ENCODE measurements at regions not wholly inside any gene's neighbourhood (a gene's known extent, or its start where the extent isn't known, plus 50 kb on each side); places are given as distances from the start of the nearest gene placed in this dataset.
"Not testable (repeated sequence)": the region's sequence is repeated elsewhere in the genome, so short reads cannot be mapped to it uniquely, and the experiment has no call there.

- DNase-seq, result no peak
Observed at GRCh38 chr16:17983114-17983513, 353.4 kb downstream of the NPIPA8 start.

GRCh38 chr16:17977260-17977659 lies 359.3 kb downstream of the NPIPA8 start:
- DNase-seq, result no peak

- DNase-seq, result no peak
Observed at GRCh38 chr16:17972460-17972943, 364.0 kb downstream of the NPIPA8 start.

- DNase-seq, result no peak
Observed at GRCh38 chr16:17970816-17971331, 365.7 kb downstream of the NPIPA8 start.

- no peak for DNase-seq
Observed at GRCh38 chr16:17970157-17970765, 366.3 kb downstream of the NPIPA8 start.

GRCh38 chr16:17965133-17965900 lies 371.2 kb downstream of the NPIPA8 start:
- no peak for DNase-seq

- no peak for DNase-seq
Observed at GRCh38 chr16:17964196-17964595, 372.3 kb downstream of the NPIPA8 start.

- no peak for DNase-seq
Observed at GRCh38 chr16:17963185-17963836, 373.2 kb downstream of the NPIPA8 start.

- DNase-seq, result no peak
Observed at GRCh38 chr16:17962726-17963125, 373.8 kb downstream of the NPIPA8 start.

- DNase-seq, result not testable (repeated sequence)
Observed at GRCh38 chr16:17961822-17962221, 374.7 kb downstream of the NPIPA8 start.

GRCh38 chr16:17951378-17951777 lies 385.2 kb downstream of the NPIPA8 start:
- DNase-seq, result no peak

GRCh38 chr16:17949982-17950250 lies 386.6 kb downstream of the NPIPA8 start:
- DNase-seq, result no peak

GRCh38 chr16:17949141-17949981 lies 387.2 kb downstream of the NPIPA8 start:
- DNase-seq, result no peak

- DNase-seq, result no peak
Observed at GRCh38 chr16:17947637-17948036, 388.9 kb downstream of the NPIPA8 start.

- DNase-seq, result no peak
Observed at GRCh38 chr16:17947165-17947564, 389.4 kb downstream of the NPIPA8 start.

GRCh38 chr16:17945080-17945601 lies 391.4 kb downstream of the NPIPA8 start:
- DNase-seq, result no peak

GRCh38 chr16:17944345-17944744 lies 392.2 kb downstream of the NPIPA8 start:
- no peak for DNase-seq

- no peak for DNase-seq
Observed at GRCh38 chr16:17942067-17942466, 394.5 kb downstream of the NPIPA8 start.

GRCh38 chr16:17940584-17941364 lies 395.8 kb downstream of the NPIPA8 start:
- DNase-seq, result no peak

GRCh38 chr16:17939723-17940122 lies 396.8 kb downstream of the NPIPA8 start:
- DNase-seq, result no peak

GRCh38 chr16:17939122-17939536 lies 397.4 kb downstream of the NPIPA8 start:
- DNase-seq, result no peak

GRCh38 chr16:17938546-17938945 lies 398.0 kb downstream of the NPIPA8 start:
- no peak for DNase-seq

All from CD4-positive, alpha-beta T cell treated with Interleukin-17A for 4 hours (primary cell).